HEK293T (cell line): ENCODE measurements at regions not wholly inside any gene's neighbourhood (a gene's known extent, or its start where the extent isn't known, plus 50 kb on each side); places are given as distances from the start of the nearest gene placed in this dataset.

Source experiments
- CTCF ChIA-PET: fragments of 350-600 bp; formaldehyde crosslinking; extraction: SDS; loops from one replicate; lab custom pipeline; 2021; ENCODE audit warnings: antibody characterized with exemption, inconsistent platforms; lab: Yijun Ruan, JAX
- POLR2A ChIA-PET: fragments of 350-600 bp; formaldehyde crosslinking; extraction: SDS; loops from one replicate; lab custom pipeline; 2020; ENCODE audit warnings: antibody characterized with exemption, inconsistent platforms; lab: Yijun Ruan, JAX
- DNase-seq: peaks from one replicate; pipeline ENCODE4 v3.0.0; 2012; ENCODE audit warnings: mixed read lengths; ENCODE audit errors: extremely low spot score
- ARNT ChIP-seq: fragments of 450-650 bp; IDR thresholded peaks from 2 replicates; pipeline ENCODE4 v1.6.1; 2017; ENCODE audit warnings: mild to moderate bottlenecking
- BHLHE40 ChIP-seq: fragments of 450-650 bp; IDR thresholded peaks from 2 replicates; pipeline ENCODE4 v1.6.1; 2016; ENCODE audit warnings: mild to moderate bottlenecking, moderate library complexity, borderline replicate concordance
- CTBP1 ChIP-seq: fragments of 450-650 bp; IDR thresholded peaks from 2 replicates; pipeline ENCODE4 v1.6.1; 2016; ENCODE audit warnings: borderline replicate concordance
- ELF4 ChIP-seq: fragments of 450-650 bp; IDR thresholded peaks from 2 replicates; pipeline ENCODE4 v1.6.1; 2017; ENCODE audit warnings: antibody characterized with exemption
- FOXA1 ChIP-seq: fragments of 450-650 bp; IDR thresholded peaks from 2 replicates; pipeline ENCODE4 v1.6.1; 2016; ENCODE audit warnings: mild to moderate bottlenecking
- FOXK2 ChIP-seq: fragments of 450-650 bp; IDR thresholded peaks from 2 replicates; pipeline ENCODE4 v1.6.1; 2016; ENCODE audit warnings: mild to moderate bottlenecking
- FOXM1 ChIP-seq: fragments of 450-650 bp; IDR thresholded peaks from 2 replicates; pipeline ENCODE4 v1.6.1; 2017; ENCODE audit warnings: mild to moderate bottlenecking, borderline replicate concordance
- HDGF ChIP-seq: fragments of 450-650 bp; IDR thresholded peaks from 2 replicates; pipeline ENCODE4 v1.6.1; 2017; ENCODE audit warnings: antibody characterized with exemption, borderline replicate concordance
- L3MBTL2 ChIP-seq: fragments of 450-650 bp; conservative IDR thresholded peaks from 2 replicates; pipeline ENCODE4 v1.6.1; 2016; ENCODE audit warnings: mild to moderate bottlenecking
- LEF1 ChIP-seq: fragments of 450-650 bp; IDR thresholded peaks from 2 replicates; pipeline ENCODE4 v1.6.1; 2017; ENCODE audit warnings: mild to moderate bottlenecking, borderline replicate concordance
- NFRKB ChIP-seq: fragments of 450-650 bp; IDR thresholded peaks from 2 replicates; pipeline ENCODE4 v1.6.1; 2016; ENCODE audit warnings: mild to moderate bottlenecking, moderate library complexity
- PKNOX1 ChIP-seq: fragments of 450-650 bp; IDR thresholded peaks from 2 replicates; pipeline ENCODE4 v1.6.1; 2016
- SP1 ChIP-seq: fragments of 450-650 bp; IDR thresholded peaks from 2 replicates; pipeline ENCODE4 v1.6.1; 2017
- SUZ12 ChIP-seq: fragments of 450-650 bp; IDR thresholded peaks from 2 replicates; pipeline ENCODE4 v1.6.1; 2016; ENCODE audit warnings: mild to moderate bottlenecking
- TARDBP ChIP-seq: fragments of 450-650 bp; IDR thresholded peaks from 2 replicates; pipeline ENCODE4 v1.6.1; 2016
- ZNF384 ChIP-seq: fragments of 450-650 bp; IDR thresholded peaks from 2 replicates; pipeline ENCODE4 v1.6.1; 2016

GRCh38 chr20:56181583-56181982, 66.9 kb upstream of the MC3R start:
- ChIA-PET POLR2A (no interaction called here), CTCF (no interaction called here)
- TF ChIP-seq SP1 (no peak), TARDBP (no peak), ELF4 (no peak), NFRKB (no peak), LEF1 (no peak), FOXK2 (no peak), SUZ12 (no peak), BHLHE40 (no peak), PKNOX1 (no peak), ARNT (no peak), CTBP1 (no peak), FOXM1 (no peak), FOXA1 (no peak), HDGF (no peak), ZNF384 (no peak), L3MBTL2 (no peak)
- DNase-seq, result no peak

- CTCF ChIA-PET, result interaction anchor here (0.9 to 1.4 kb wide), 2 partner anchors 61 to 119 kb away, joined by 4 to 10 read pairs; partner anchors contain the start of gene MC3R
- DNase-seq, result no peak
- no peak for TF ChIP-seq SUZ12
- no peak for TF ChIP-seq PKNOX1
- TF ChIP-seq HDGF, result no peak
- no peak for TF ChIP-seq FOXK2
- no peak for TF ChIP-seq FOXM1
- TF ChIP-seq CTBP1, result no peak
- no peak for TF ChIP-seq NFRKB
- no peak for TF ChIP-seq ARNT
- no peak for TF ChIP-seq ELF4
- no peak for TF ChIP-seq BHLHE40
- no peak for TF ChIP-seq FOXA1
- TF ChIP-seq TARDBP, result no peak
- no peak for TF ChIP-seq LEF1
- TF ChIP-seq ZNF384, result no peak
- POLR2A ChIA-PET, result no interaction called here
These were observed 60.9 kb upstream of the MC3R start for GRCh38 chr20:56187534-56188165.

GRCh38 chr20:56194042-56194441, 54.5 kb upstream of the MC3R start:
- TF ChIP-seq FOXA1 (no peak), PKNOX1 (no peak), SUZ12 (no peak), BHLHE40 (no peak), FOXM1 (no peak), L3MBTL2 (no peak), SP1 (no peak), NFRKB (no peak), FOXK2 (no peak), HDGF (no peak), ARNT (no peak), CTBP1 (no peak), LEF1 (no peak)
- DNase-seq, result no peak
- POLR2A ChIA-PET, result no interaction called here
- CTCF ChIA-PET, result no interaction called here

GRCh38 chr20:56195946-56196345, 52.6 kb upstream of the MC3R start:
- ChIA-PET CTCF (no interaction called here), POLR2A (no interaction called here)
- TF ChIP-seq ARNT (no peak), BHLHE40 (no peak), FOXM1 (no peak), LEF1 (no peak), NFRKB (no peak), CTBP1 (no peak), ZNF384 (no peak), L3MBTL2 (no peak), TARDBP (no peak)
- no peak for DNase-seq
